ENCODE measurements at regions not wholly inside any gene's neighbourhood (a gene's known extent, or its start where the extent isn't known, plus 50 kb on each side); places are given as distances from the start of the nearest gene placed in this dataset.

GRCh38 chr7:156218544-156219306 lies 406.5 kb upstream of the SHH start:
- no peak for DNase-seq

DNA sequence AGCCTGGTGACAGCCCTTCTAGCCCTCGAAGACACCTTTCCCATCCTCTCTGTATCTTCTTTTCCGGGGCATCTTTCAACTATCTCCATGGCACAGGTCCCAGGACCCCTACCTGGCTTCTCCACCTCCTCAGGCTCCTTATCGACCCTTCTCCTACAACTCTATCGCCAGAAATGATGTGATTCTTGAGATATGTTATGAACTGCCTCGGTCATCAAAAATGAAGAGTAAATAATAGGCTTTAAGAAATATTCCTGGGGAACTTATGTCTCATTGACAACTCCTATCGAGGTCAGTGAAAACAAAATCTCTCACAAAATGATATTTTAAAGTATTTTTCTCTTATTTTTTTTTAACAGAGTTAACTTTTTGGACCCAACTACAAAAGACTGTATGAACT lies 405.5 kb upstream of the SHH start:
- no peak for DNase-seq

GRCh38 chr7:156209087-156209486 lies 396.8 kb upstream of the SHH start:
- no peak for DNase-seq

GRCh38 chr7:156207306-156207705 lies 395.0 kb upstream of the SHH start:
- no peak for DNase-seq

- no peak for DNase-seq
These were observed 393.9 kb upstream of the SHH start for GRCh38 chr7:156206174-156206573.

GRCh38 chr7:156204820-156205219 lies 392.6 kb upstream of the SHH start:
- DNase-seq: no peak

- no peak for DNase-seq
These were observed 391.7 kb upstream of the SHH start for GRCh38 chr7:156203923-156204322.

DNA sequence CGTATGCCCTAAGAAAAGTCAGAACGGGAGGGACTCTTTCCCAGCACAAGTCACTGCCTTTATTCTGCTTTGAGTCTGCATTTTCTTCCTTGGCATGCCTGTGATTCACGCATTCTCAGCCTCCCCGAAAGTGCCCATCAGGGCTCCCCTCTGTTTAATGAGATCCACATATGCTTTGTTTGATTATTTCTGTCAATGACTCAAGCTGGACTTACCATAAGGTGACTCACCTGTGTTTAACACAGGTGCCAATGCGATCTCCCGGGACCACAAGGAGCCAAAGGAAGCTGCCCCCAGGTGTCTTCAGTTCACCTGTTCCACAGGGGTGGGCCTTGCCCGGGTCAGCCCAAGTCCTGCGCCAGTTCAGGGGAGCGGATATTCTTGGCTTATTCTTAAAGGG lies 386.0 kb upstream of the SHH start:
- DNase-seq: no peak

- DNase-seq: no peak
These were observed 384.4 kb upstream of the SHH start for GRCh38 chr7:156196649-156197048.

DNA sequence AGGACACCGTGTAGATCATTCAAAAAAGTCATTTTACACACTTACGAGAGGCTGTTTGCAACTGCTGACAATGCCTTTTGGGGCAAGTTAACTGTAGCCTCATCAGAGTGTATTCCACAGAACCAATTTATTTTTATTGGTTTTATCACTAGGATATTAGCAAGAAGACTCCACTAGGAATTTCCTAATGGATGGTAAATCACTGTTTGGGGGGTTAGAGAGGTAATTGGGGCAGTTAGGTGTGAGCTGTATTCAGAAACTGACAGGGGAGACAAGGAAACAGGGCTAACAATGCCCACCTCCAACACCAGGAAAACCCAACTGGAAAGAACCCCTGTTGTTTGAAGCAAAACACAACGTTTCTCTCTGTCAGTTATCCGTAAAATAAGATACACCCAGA lies 383.0 kb upstream of the SHH start:
- no peak for DNase-seq

GRCh38 chr7:156194813-156195212 lies 382.6 kb upstream of the SHH start:
- DNase-seq: no peak

GRCh38 chr7:156192921-156193320 lies 380.7 kb upstream of the SHH start:
- DNase-seq: no peak

DNA sequence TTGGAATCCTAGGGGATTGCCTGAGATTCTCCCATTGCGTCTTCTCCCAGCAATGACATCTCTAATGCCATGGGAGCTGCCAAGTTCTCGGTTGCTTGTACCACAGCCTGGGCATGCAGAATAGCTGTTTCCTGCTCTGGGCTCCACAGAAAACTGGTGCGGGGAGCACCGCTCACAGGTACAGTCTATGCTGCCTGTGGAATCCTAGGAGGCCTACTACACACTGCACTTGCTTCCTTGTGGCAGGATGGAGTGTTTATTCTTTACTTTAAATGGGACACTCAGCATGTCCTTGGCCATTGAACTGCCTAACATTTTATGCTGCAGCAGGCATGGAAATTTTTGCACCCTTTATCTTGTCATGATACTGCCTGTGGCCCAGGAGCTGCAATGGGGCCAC lies 378.8 kb upstream of the SHH start:
- no peak for DNase-seq

DNA sequence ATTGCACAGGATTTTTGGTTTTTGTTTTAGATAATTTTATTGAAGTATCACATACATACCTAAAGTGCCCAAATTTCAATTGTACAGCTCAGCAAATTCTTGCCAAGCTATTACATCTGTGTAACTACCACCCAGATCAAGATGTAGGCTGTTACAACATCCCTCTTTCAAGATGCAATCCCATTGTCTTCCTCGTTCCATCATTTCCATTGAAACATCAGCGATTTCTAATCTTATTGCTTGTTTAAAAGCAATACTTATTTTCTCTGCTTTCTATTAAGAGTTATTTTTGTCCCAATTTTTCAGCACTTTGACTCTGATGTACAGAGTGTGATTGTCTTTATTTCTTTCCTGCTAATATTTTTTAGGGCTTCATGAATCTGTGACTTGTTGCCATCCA lies 372.8 kb upstream of the SHH start:
- no peak for DNase-seq

DNA sequence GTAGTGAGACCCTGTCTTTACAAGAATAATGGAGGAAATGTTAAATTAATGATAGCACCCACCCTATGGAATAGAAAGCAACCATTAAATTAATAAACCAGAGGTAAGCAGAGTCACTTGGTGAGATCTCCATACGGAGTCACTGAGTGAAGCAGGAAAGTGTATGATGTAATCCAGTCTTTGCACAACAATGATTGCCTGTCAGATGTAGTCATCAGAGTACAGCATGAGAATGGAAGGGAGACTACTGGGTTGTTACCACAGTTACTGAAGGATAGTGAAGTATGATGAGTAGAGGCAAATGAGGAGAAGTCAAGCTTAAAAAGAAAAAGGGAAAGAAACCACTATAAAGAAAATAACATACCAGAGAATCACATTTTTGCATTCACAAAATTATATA lies 371.9 kb upstream of the SHH start:
- DNase-seq: no peak

GRCh38 chr7:156180451-156181229 lies 368.4 kb upstream of the SHH start:
- no peak for DNase-seq

DNA sequence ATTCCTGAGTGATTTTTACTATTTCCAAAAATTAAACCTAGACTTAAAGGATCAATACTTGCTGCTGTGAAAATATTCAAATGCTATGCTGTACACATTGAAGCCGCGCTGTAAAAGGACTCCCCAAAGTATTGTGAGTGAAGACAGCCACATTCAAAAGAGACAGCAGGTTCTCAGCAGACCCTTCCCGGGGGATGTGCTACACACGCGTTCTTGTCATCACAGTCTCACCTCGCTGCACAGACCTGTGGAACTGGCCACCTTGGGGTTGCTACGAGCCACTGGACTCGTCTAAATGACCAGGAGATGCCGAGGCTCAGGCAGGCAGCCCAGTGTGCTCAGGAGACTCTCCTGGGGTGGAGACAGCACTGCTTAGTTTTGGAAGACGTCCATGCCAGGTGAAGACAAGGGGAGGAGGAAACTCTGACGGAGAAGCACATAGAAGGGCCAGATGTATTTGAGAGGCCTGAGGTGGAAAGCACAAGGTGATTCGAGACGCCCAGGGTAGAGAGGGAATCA lies 367.7 kb upstream of the SHH start:
- DNase-seq: no peak

- no peak for DNase-seq
These were observed 366.6 kb upstream of the SHH start for GRCh38 chr7:156178857-156179256.

DNA sequence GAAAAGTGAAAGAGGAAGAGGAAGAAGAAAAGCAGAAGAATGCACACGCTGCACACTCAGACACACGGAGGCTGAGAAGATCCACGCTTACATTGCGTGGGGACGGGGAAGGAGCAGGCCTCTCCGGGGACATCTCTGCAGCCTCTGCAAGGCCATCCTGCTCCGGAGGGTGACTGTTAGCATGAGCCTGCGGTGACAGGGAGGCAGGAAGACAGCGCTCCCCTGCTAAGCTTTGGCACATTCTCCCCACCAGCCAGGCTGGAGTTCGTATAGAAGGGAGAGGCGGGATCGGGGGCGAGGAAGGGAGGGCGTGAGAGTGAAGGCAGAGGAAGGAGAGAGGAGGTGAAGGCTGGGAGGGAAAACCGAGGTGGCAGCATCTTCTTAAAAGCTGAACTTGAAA lies 366.0 kb upstream of the SHH start:
- no peak for DNase-seq

GRCh38 chr7:156177422-156178055 lies 365.3 kb upstream of the SHH start:
- DNase-seq: no peak

DNA sequence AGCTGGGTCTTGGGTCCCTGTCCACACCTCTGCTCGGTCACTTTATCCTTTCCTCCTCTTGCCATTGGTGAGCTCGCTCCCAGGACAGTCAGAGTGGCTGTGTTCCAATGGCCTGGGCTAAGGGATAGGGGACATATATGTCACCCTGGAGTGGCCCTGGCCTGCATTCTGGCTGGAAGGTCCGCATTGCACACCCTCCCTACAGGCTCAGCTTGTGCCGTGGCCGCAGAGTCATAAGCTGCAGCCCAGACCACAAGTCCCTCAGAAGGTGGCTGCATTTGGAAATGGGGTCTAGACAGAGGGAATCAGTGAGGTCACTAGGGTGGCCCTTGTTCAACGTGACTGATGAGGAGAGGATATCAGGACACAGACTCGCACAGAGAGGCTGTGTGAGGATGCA lies 363.8 kb upstream of the SHH start:
- no peak for DNase-seq

DNA sequence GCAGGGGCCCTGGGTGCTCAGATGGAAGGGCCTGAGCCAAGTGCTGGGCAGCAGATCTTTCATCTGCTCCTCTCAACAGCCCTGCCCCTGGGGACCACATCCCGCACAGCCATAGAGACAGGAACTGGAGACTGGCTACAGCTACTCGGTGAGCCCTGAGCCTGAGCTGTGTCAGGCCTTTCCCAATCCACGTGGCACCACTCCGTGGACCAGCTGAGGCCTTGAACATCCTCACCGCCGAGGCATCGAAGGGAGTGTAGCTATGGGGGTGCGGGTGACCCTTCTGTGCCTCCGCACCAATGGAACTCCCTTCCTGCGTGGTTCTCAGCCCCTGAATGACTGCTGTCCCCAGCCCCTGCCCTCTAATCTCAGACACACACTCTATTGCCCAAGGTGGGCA lies 362.7 kb upstream of the SHH start:
- no peak for DNase-seq

DNA sequence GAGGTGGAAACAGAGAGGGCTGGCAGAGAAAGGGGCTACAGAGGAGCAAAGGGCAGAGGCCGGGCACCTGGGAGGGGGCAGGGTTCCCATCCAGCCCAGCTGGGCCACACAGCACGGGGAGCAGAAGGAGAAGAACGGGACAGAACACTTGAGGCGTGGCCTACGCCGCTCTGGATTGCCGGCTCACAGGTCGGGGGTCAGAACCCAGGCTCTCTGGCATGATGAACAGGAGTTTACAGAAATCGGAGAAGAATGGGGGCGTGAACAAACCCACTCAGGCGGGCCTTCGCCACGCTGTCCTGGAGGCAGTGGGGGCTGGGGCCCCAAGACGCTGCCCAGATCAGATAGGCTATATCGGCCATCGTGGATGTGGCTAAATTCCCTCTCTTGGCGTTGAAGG lies 362.2 kb upstream of the SHH start:
- no peak for DNase-seq
